NT2/D1 (cell line): ENCODE measurements at regions not wholly inside any gene's neighbourhood (a gene's known extent, or its start where the extent isn't known, plus 50 kb on each side); places are given as distances from the start of the nearest gene placed in this dataset.

Experiments
- SUZ12 ChIP-seq: IDR thresholded peaks from 2 replicates; pipeline ENCODE4 v1.6.1; 2011; ENCODE audit not compliant: insufficient read length, insufficient read depth; ENCODE audit errors: extremely low read depth
- YY1 ChIP-seq: IDR thresholded peaks from 2 replicates; pipeline ENCODE4 v1.6.1; 2011; ENCODE audit not compliant: insufficient read length, insufficient read depth
- ZNF274 ChIP-seq: IDR thresholded peaks from 2 replicates; pipeline ENCODE4 v1.6.1; 2011; ENCODE audit warnings: mild to moderate bottlenecking, low read depth, low read length

- no peak for TF ChIP-seq ZNF274
- TF ChIP-seq SUZ12 = no peak
- TF ChIP-seq YY1 = no peak
Observed at GRCh38 chr2:35538796-35539195, 816.8 kb upstream of the CRIM1 start.
